ENCODE measurements at regions not wholly inside any gene's neighbourhood (a gene's known extent, or its start where the extent isn't known, plus 50 kb on each side); places are given as distances from the start of the nearest gene placed in this dataset.

DNA sequence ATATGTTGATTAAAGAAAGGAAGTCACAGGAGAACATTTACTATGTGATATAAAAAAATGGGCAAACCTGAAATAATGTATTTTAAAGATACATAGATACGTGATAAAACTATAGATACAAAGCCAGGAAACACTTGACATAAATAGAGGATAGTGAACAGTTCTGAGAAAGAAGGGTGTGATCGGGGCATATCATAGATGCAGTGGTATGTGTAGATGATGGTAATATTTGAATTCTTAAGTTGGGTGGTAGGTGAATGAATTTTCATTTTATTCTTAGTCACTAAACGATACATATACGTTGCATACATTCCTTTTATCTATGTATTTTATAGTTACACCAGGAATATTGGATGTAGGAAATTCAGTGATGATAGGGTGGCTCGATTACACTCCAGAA is 138.7 kb upstream of the ARRDC3 start:
- TF ChIP-seq ZFX (IDR thresholded peaks at IDR 0.05; ENCODE audit: borderline replicate concordance) = no peak
- TF ChIP-seq, protein P1, sequence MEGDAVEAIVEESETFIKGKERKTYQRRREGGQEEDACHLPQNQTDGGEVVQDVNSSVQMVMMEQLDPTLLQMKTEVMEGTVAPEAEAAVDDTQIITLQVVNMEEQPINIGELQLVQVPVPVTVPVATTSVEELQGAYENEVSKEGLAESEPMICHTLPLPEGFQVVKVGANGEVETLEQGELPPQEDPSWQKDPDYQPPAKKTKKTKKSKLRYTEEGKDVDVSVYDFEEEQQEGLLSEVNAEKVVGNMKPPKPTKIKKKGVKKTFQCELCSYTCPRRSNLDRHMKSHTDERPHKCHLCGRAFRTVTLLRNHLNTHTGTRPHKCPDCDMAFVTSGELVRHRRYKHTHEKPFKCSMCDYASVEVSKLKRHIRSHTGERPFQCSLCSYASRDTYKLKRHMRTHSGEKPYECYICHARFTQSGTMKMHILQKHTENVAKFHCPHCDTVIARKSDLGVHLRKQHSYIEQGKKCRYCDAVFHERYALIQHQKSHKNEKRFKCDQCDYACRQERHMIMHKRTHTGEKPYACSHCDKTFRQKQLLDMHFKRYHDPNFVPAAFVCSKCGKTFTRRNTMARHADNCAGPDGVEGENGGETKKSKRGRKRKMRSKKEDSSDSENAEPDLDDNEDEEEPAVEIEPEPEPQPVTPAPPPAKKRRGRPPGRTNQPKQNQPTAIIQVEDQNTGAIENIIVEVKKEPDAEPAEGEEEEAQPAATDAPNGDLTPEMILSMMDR (IDR thresholded peaks at IDR 0.05) = no peak
- no peak overlapping the region for H3K27ac ChIP-seq

DNA sequence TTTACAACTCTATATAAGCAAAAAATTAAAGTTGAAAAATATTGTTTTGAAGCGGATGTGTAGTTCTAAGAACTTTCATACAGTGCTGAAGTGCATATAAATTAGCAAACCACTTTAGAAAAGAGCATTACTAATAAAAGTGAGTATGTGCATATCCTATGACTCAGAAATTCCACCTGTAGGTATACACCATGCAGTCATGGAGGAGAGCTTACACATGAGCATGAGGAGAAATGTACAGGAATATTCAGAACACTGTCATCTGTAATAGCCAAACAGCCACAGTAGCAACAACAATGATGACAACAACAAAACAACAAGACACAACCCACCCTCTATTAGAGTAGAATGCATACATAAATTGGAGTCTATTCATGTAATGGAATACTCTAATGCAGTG is 138.2 kb upstream of the ARRDC3 start:
- H3K27ac ChIP-seq = no peak overlapping the region
- TF ChIP-seq ZFX (IDR thresholded peaks at IDR 0.05; ENCODE audit: borderline replicate concordance) = no peak
- TF ChIP-seq, protein P1 (IDR thresholded peaks at IDR 0.05) = no peak

DNA sequence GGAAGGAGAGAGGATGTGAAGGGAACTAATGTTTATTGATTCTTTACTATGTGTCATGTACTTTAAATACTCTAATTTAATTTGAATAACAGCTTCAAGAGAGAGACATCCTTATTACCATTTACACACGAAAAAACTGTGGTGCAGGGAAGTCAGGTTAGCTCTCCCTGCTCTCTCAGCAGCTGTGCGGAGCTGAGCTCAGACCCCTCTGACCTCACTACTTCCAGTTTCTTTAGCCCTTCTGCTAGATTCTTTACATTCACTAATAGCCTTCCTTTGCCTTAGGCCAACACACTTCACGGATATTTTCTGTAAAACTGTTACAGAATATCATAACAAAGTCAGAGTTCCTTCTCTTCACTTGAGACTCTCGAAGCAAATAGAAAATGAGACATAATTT is 131.3 kb upstream of the ARRDC3 start:
- TF ChIP-seq, protein P1 (IDR thresholded peaks at IDR 0.05) = no peak
- TF ChIP-seq ZFX (IDR thresholded peaks at IDR 0.05; ENCODE audit: borderline replicate concordance) = no peak
- no peak overlapping the region for H3K27ac ChIP-seq

DNA sequence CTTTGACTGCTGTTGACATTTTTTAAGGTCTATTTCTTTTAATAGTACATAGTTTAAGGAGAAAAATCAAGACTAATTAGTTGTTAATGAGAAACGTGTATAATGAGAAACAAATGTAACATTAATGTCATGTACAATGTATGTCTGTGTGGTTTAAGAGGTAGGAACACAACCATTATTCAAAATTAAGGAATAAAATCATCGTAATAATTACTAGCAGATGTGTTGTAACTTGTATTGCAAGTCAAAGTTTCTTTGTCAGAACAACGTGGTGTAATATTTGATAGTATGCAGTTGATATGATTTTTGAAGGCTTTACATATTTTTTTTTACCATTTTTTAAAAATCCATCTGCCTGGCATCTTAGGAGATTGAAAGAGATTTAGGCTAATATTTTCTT is 120.2 kb upstream of the ARRDC3 start:
- no peak overlapping the region for H3K27ac ChIP-seq
- no peak for TF ChIP-seq ZFX (IDR thresholded peaks at IDR 0.05; ENCODE audit: borderline replicate concordance)
- TF ChIP-seq, protein P1 (IDR thresholded peaks at IDR 0.05) = no peak

DNA sequence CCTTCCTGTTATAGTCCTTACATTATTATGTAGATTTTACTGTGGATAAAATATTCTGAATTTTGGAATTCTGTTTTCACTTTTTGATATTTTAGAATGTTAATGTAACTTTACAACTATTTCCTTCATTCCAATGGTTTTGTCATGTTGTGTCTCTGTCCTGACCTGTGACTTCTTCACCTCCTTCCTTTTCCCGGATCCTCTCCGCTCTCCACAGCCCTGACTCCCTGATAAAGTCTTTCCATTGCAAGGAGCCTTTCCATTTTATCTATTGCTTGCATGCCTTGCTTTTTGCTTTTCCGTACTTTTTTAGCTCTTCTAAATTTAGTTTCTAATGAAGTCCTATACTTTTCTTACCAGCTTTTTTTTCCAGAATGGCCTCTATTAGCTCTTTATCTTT is 117.6 kb upstream of the ARRDC3 start:
- TF ChIP-seq, protein P1 (IDR thresholded peaks at IDR 0.05) = no peak
- TF ChIP-seq ZFX (IDR thresholded peaks at IDR 0.05; ENCODE audit: borderline replicate concordance) = no peak
- H3K27ac ChIP-seq = no peak overlapping the region

DNA sequence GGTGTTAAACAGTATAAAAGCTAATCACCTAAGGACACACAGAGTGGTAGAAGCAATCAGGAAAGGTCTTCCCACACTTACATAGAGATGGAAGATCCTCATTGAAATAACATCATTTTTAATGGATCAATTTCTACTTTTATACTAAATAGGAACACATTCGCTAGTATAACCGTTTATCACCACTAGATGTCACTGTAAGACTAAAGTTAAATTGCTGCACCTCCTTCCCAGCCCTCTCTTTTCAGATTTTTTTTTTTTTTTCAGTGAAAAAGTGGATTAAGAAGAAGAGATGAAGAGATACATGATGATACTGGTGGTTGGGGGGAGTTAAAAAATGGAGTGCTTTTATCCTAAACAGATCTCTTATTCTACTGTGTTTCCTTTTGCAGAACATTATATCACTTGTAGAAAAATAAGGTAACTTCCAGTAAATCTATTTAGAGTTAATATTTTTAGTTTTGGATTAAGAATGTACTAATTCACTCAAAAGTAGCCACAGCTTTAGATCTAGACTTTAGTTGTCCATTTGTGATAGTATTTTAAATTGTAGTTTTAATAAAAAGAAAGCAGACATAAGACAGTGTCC is 116.9 kb upstream of the ARRDC3 start:
- no peak for TF ChIP-seq ZFX (IDR thresholded peaks at IDR 0.05; ENCODE audit: borderline replicate concordance)
- TF ChIP-seq, protein P1 (IDR thresholded peaks at IDR 0.05) = peak; percentile 73
- H3K27ac ChIP-seq = no peak overlapping the region

DNA sequence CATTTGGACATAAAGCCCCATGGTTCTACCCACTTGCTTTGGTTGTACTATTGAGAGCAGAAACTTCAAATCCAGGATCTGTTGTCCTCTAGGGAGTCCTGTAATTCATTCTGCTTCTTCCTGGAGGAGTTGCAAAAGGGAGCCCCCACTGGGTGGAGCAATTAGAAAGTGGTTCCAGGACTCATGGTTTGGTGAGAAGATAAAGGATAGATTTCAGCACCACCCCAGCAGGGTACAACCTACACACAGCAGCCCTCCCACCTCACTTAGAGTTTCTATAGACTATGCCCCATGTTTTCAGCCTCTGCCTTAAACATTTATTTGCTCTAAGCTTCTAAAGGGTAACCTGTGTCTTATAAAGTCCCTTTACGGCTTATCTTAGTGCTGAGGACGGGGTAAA is 112.6 kb upstream of the ARRDC3 start:
- TF ChIP-seq, protein P1 (IDR thresholded peaks at IDR 0.05) = no peak
- TF ChIP-seq ZFX (IDR thresholded peaks at IDR 0.05; ENCODE audit: borderline replicate concordance) = no peak
- H3K27ac ChIP-seq = no peak overlapping the region
